ENCODE measurements at regions not wholly inside any gene's neighbourhood (a gene's known extent, or its start where the extent isn't known, plus 50 kb on each side); places are given as distances from the start of the nearest gene placed in this dataset.

DNA sequence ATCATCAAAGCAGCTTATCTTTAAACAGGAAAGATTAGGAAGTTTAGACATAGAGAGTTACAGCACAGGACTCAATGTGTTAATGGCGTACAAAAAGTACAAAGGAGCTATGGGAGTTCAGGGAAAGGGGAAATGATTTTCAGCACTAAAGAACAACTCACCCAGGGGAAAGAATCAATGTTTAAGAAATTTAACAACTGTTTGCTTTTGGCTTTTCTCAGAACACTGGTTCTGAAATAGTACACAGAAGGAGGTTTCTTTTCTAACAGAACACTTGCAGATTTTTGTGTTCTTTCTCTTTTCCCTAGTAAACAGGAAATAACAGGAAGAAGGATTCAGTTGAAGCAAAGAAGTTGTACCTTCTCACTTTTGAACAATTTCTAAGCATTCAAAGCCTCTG, 71.3 kb upstream of the GHR start:
- no peaks in the 10 kb centered on the region for H3K4me1 ChIP-seq
- DNase-seq (no peak), ATAC-seq (no peak)
- H3K36me3 ChIP-seq: no peaks in the 10 kb centered on the region
- intact Hi-C loops (cut with DNase I): no loop called here
- H3K27ac ChIP-seq: no peak overlapping the region
- H3K27me3 ChIP-seq: no peaks in the 10 kb centered on the region
- no peak overlapping the region for H3K4me3 ChIP-seq
- no peak for TF ChIP-seq POLR2A (IDR thresholded peaks at IDR 0.05)
- TF ChIP-seq, protein P1, sequence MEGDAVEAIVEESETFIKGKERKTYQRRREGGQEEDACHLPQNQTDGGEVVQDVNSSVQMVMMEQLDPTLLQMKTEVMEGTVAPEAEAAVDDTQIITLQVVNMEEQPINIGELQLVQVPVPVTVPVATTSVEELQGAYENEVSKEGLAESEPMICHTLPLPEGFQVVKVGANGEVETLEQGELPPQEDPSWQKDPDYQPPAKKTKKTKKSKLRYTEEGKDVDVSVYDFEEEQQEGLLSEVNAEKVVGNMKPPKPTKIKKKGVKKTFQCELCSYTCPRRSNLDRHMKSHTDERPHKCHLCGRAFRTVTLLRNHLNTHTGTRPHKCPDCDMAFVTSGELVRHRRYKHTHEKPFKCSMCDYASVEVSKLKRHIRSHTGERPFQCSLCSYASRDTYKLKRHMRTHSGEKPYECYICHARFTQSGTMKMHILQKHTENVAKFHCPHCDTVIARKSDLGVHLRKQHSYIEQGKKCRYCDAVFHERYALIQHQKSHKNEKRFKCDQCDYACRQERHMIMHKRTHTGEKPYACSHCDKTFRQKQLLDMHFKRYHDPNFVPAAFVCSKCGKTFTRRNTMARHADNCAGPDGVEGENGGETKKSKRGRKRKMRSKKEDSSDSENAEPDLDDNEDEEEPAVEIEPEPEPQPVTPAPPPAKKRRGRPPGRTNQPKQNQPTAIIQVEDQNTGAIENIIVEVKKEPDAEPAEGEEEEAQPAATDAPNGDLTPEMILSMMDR (IDR thresholded peaks at IDR 0.05): no peak
- H3K9me3 ChIP-seq: no peaks in the 10 kb centered on the region
- 89% methylated on average over 1 of the region's 1 CpG for WGBS (ENCODE audit: insufficient coverage, low coverage, low lambda C conversion rate, missing lambda C conversion rate)

DNA sequence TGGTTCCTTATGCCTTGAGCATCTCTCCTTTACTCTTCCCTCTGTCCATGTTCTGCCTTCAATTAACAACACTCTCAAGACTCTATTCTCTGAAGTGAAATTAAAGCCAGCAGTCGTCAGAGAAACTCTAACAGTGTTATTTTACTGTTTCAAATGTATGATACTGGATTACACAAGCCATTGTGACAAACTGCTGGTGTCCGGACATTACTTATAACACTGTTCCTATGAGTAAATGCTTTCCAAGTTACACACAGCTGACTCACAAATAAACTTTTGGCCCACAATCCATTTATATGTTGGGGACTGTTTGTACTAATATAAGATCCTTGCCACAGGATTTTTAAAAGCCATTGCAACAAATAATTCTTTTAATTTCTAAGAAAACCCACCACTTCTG, 63.2 kb upstream of the GHR start:
- Histone ChIP-seq H3K9me3 (no peaks in the 10 kb centered on the region), H3K4me3 (no peak overlapping the region), H3K27me3 (no peaks in the 10 kb centered on the region), H3K4me1 (no peaks in the 10 kb centered on the region), H3K27ac (no peak overlapping the region), H3K36me3 (no peaks in the 10 kb centered on the region)
- WGBS (ENCODE audit: insufficient coverage, low coverage, low lambda C conversion rate, missing lambda C conversion rate): 57% methylated on average over 2 of the region's 2 CpGs
- TF ChIP-seq POLR2A (IDR thresholded peaks at IDR 0.05): no peak
- TF ChIP-seq, protein P1 (IDR thresholded peaks at IDR 0.05): no peak
- intact Hi-C loops (cut with DNase I): no loop called here
- ATAC-seq (no peak), DNase-seq (no peak)

DNA sequence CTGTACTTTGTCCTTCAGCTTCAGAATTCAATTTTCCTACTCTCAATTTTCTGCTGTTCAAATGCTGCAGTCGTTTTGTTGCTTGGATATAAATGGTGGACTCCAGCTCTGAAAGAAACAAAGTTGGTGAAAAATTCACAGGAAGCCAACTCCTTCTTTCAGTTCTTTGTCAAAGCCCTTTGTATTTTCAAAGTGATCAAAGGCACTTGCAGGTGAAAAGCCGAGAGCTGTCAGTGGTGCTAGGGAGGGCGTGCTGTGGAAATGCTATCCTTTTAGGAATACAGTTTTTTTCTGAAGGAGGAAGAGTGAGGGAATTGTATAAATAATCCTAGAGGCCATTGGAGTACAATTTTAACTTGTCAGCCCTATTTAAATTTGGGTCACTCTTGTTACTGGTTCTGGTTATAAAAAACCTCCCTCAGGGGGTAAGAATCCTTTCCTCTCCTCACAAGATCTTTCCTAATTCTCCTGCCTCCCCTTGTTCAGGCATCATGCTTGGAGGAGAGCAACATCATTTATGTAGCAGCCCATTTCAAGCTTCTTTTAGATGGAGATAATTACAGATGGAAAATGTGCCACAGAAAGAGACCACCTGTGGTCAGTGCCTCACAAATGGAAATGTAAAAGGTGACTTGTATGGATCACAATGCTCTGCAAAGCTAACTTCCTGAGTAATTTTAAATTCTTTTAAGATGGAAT, 62.5 kb upstream of the GHR start:
- TF ChIP-seq, protein P1 (IDR thresholded peaks at IDR 0.05): no peak
- no peak for TF ChIP-seq POLR2A (IDR thresholded peaks at IDR 0.05)
- no peaks in the 10 kb centered on the region for H3K27me3 ChIP-seq
- 51% methylated on average over 3 of the region's 3 CpGs for WGBS (ENCODE audit: insufficient coverage, low coverage, low lambda C conversion rate, missing lambda C conversion rate)
- DNase-seq: no peak
- H3K9me3 ChIP-seq: no peaks in the 10 kb centered on the region
- no peak overlapping the region for H3K27ac ChIP-seq
- ATAC-seq: no peak
- H3K36me3 ChIP-seq: no peaks in the 10 kb centered on the region
- intact Hi-C loops (cut with DNase I): no loop called here
- no peak overlapping the region for H3K4me3 ChIP-seq
- H3K4me1 ChIP-seq: no peaks in the 10 kb centered on the region

DNA sequence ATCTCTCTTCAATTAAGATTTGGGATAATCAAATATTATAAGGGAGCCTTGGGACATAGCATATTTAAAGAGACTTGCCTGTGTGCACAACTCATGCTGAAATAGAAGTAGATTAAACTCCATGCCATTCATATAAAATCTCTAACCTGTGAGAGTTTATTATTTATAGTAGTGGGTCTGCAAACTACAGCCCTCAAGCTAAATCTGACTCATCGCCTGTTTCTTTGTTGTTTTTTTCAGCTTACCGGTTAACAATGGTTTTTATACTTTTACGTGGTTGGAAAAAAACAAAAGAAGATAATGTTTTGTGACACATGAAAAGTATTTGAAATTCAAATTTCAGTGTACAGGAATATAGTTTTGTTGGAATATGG, 61.9 kb upstream of the GHR start:
- no peaks in the 10 kb centered on the region for H3K4me1 ChIP-seq
- ATAC-seq: no peak
- H3K4me3 ChIP-seq: no peak overlapping the region
- TF ChIP-seq POLR2A (IDR thresholded peaks at IDR 0.05): no peak
- TF ChIP-seq, protein P1 (IDR thresholded peaks at IDR 0.05): no peak
- no peaks in the 10 kb centered on the region for H3K9me3 ChIP-seq
- intact Hi-C loops (cut with DNase I): no loop called here
- no peaks in the 10 kb centered on the region for H3K27me3 ChIP-seq
- 61% methylated on average over 3 of the region's 3 CpGs for WGBS (ENCODE audit: insufficient coverage, low coverage, low lambda C conversion rate, missing lambda C conversion rate)
- DNase-seq: no peak
- no peak overlapping the region for H3K27ac ChIP-seq
- no peaks in the 10 kb centered on the region for H3K36me3 ChIP-seq

DNA sequence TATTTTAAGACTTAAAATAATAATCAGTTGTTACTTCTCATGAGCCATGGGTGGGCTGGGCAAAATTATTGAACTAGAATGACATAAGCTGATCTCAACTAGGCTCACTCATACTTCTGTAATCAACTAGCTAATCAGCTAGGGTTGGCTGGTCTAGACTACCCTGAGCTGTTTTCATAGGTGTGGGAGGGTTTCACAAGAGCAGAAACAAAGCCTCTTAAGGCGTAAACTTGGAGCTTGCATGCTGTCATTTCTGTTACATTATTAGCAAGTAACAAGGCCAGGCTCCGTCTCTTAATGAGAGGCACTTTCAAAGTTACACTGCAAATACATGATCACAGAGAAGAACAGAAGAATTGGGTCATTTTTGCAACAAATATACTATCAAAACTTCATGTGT, 57.2 kb upstream of the GHR start:
- TF ChIP-seq, protein P1 (IDR thresholded peaks at IDR 0.05): no peak
- no peak for TF ChIP-seq POLR2A (IDR thresholded peaks at IDR 0.05)
- Histone ChIP-seq H3K27ac (no peak overlapping the region), H3K4me3 (no peak overlapping the region), H3K36me3 (no peaks in the 10 kb centered on the region), H3K27me3 (no peaks in the 10 kb centered on the region), H3K4me1 (no peaks in the 10 kb centered on the region), H3K9me3 (no peaks in the 10 kb centered on the region)
- DNase-seq (no peak), ATAC-seq (no peak)
- intact Hi-C loops (cut with DNase I): no loop called here
- 64% methylated on average over 2 of the region's 2 CpGs for WGBS (ENCODE audit: insufficient coverage, low coverage, low lambda C conversion rate, missing lambda C conversion rate)
